ENCODE measurements at regions not wholly inside any gene's neighbourhood (a gene's known extent, or its start where the extent isn't known, plus 50 kb on each side); places are given as distances from the start of the nearest gene placed in this dataset.

DNA sequence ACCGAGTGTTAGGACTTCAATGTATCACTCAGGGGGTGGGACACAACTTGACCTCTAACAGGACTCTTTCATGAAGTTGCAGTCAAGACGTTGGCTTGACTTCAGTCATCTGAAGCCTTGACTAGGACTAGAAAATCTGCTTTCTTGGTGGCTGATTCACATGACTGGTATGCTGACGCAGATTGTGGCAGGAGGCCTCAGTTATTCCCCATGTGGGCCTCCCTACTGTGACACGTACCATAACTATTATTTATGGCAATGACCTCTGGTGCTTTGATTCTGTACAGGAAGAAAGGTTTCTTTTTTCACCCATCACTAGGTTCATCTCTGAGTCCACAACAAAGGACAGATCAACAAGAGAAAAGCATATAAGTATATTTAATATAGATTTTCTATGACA is 270.4 kb downstream of the NEDD1 start:
- intact Hi-C loops (cut with micrococcal nuclease) = no loop called here
- Histone ChIP-seq H3K4me3 (replicated peaks in 1 of 2; ENCODE audit: low read depth in 1 of 2, low read length in 2 of 2) (no peak overlapping the region), H3K9me2 (ENCODE audit: insufficient read depth) (no peaks in the 10 kb centered on the region), H3K4me1 (ENCODE audit: control insufficient read depth in 1 of 2, insufficient read depth in 2 of 2, low read length in 2 of 2) (no peaks in the 10 kb centered on the region), H4K20me1 (ENCODE audit: insufficient read depth) (no peaks in the 10 kb centered on the region), H3K36me3 (ENCODE audit: control insufficient read depth in 1 of 2, insufficient read depth in 2 of 2, low read length in 2 of 2) (no peaks in the 10 kb centered on the region), H3K9me3 (ENCODE audit: control insufficient read depth in 1 of 2, insufficient read depth in 1 of 2, low read depth in 1 of 2, low read length in 2 of 2) (no peaks in the 10 kb centered on the region), H3K4me2 (ENCODE audit: low read length) (no peak overlapping the region), H3K79me2 (ENCODE audit: insufficient read depth, low read length) (no peaks in the 10 kb centered on the region), H3K9ac (ENCODE audit: low read length) (no peak overlapping the region), H3K27ac (ENCODE audit: low read depth, low read length) (no peak overlapping the region), H3K27me3 (ENCODE audit: insufficient read depth, low read length) (peaks cover 6% of the 10 kb centered on the region), H2AFZ (ENCODE audit: low read depth, low read length, poor library complexity, severe bottlenecking) (no peak overlapping the region)
- ChIA-PET RAD21 (ENCODE audit: low non-redundant PET in 1 of 2, low total read pairs in 2 of 2, uncharacterized antibody in 2 of 2, unreplicated experiment in 2 of 2) (no interaction called here), POLR2A (no interaction called here), CTCF (no interaction called here)
- no peak for DNase-seq (ENCODE audit: low read depth, low spot score)
- no peak; the same call in 1 of the 2 replicates for ATAC-seq
- BruUV-seq (replicated peaks) = no TSS peak
- no peak for TF ChIP-seq TCF7L2 (IDR thresholded peaks at IDR 0.05; ENCODE audit: borderline replicate concordance, extremely low read depth, insufficient read depth, insufficient read length)

DNA sequence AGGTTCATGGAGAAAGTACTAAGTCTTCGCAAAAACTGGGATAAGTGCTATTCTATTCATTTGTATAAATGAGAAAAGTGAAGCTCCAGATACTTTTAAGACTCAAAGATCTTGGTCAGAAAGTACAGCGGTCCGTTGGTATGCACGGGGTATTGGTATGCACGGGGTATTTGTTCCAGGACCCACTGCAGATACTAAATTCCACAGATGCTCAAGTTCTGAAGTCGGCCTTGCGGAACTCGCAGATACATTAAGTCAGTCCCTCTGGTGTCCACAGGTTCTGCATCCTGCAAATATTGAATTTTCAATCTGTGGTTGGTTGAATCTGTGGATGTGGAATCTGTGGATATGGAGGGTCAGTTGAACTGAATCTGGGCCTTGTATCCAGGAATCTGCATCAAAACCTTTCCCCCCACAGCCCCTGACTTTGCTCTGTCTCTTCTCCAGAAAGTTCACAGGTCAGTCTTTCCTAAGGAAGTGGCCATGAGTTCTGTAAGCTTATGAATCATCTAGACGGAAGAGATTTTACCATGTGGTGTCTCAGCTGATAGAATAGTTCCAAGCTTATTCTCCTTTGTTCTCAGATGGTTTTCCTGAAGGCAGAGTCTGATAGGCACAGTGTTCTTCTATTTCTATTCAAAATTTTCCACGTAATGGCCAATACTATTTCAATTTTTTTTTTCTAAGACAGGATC is 274.7 kb downstream of the NEDD1 start:
- no TSS peak for BruUV-seq (replicated peaks)
- ChIA-PET CTCF (no interaction called here), POLR2A (no interaction called here)

More for the DNA sequence above, 274.7 kb downstream of the NEDD1 start:
- intact Hi-C loops (cut with micrococcal nuclease) = no loop called here
- Histone ChIP-seq H3K9me3 (ENCODE audit: control insufficient read depth in 1 of 2, insufficient read depth in 1 of 2, low read depth in 1 of 2, low read length in 2 of 2) (no peaks in the 10 kb centered on the region), H3K4me2 (ENCODE audit: low read length) (no peak overlapping the region), H4K20me1 (ENCODE audit: insufficient read depth) (no peaks in the 10 kb centered on the region; the same call in 1 of the 2 replicates), H3K36me3 (ENCODE audit: control insufficient read depth in 1 of 2, insufficient read depth in 2 of 2, low read length in 2 of 2) (no peaks in the 10 kb centered on the region), H3K79me2 (ENCODE audit: insufficient read depth, low read length) (no peaks in the 10 kb centered on the region), H3K4me1 (ENCODE audit: control insufficient read depth in 1 of 2, insufficient read depth in 2 of 2, low read length in 2 of 2) (no peaks in the 10 kb centered on the region), H2AFZ (ENCODE audit: low read depth, low read length, poor library complexity, severe bottlenecking) (no peak overlapping the region), H3K9me2 (ENCODE audit: insufficient read depth) (no peaks in the 10 kb centered on the region), H3K9ac (ENCODE audit: low read length) (no peak overlapping the region), H3K27ac (ENCODE audit: low read depth, low read length) (no peak overlapping the region), H3K27me3 (ENCODE audit: insufficient read depth, low read length) (no peaks in the 10 kb centered on the region), H3K4me3 (replicated peaks in 1 of 2; ENCODE audit: low read depth in 1 of 2, low read length in 2 of 2) (no peak overlapping the region)
- TF ChIP-seq FOSL1 (IDR thresholded peaks at IDR 0.05; ENCODE audit: low read depth) (no peak), ELF1 (IDR thresholded peaks at IDR 0.05; ENCODE audit: borderline replicate concordance, low read depth) (no peak), JUND (IDR thresholded peaks at IDR 0.05) (no peak), ZNF274 (IDR thresholded peaks at IDR 0.05; ENCODE audit: low read depth, low read length) (no peak), TCF7L2 (IDR thresholded peaks at IDR 0.05; ENCODE audit: borderline replicate concordance, extremely low read depth, insufficient read depth, insufficient read length) (no peak)
- TF ChIP-seq, protein P1, sequence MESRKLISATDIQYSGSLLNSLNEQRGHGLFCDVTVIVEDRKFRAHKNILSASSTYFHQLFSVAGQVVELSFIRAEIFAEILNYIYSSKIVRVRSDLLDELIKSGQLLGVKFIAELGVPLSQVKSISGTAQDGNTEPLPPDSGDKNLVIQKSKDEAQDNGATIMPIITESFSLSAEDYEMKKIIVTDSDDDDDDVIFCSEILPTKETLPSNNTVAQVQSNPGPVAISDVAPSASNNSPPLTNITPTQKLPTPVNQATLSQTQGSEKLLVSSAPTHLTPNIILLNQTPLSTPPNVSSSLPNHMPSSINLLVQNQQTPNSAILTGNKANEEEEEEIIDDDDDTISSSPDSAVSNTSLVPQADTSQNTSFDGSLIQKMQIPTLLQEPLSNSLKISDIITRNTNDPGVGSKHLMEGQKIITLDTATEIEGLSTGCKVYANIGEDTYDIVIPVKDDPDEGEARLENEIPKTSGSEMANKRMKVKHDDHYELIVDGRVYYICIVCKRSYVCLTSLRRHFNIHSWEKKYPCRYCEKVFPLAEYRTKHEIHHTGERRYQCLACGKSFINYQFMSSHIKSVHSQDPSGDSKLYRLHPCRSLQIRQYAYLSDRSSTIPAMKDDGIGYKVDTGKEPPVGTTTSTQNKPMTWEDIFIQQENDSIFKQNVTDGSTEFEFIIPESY (IDR thresholded peaks at IDR 0.05; ENCODE audit: extremely low read depth, insufficient replicate concordance, low read length) = no peak
- DNase-seq (ENCODE audit: low read depth, low spot score) (no peak), ATAC-seq (no peak)
- RAD21 ChIA-PET (ENCODE audit: low non-redundant PET in 1 of 2, low total read pairs in 2 of 2, uncharacterized antibody in 2 of 2, unreplicated experiment in 2 of 2) = no interaction called here

All from HCT116 (cell line).